Glomerular visceral epithelial cell (primary cell): ENCODE measurements at regions not wholly inside any gene's neighbourhood (a gene's known extent, or its start where the extent isn't known, plus 50 kb on each side); places are given as distances from the start of the nearest gene placed in this dataset.

ENCODE experiments used
- DNase-seq: peaks from one replicate; pipeline ENCODE4 v3.0.0-alpha.2; 2016; ENCODE audit errors: extremely low spot score

DNA sequence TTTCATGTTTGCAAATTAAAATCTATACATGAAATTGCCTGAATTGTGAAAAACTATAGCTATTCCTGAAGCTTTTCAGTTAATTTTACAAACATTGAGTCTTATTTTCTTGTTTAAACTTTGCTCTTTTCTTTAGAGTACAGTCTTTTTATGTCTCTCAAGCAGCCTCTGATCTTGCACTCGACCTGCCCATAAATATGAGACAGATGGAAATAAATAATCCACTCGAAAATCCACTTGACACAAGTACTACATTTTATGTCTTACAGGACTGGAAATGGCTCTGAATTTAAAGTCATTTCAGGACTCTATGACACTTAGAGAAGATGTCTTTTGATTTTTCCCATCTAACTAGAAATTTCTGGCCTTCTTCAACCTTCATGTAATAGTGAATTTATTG, 283.8 kb downstream of the USP25 start:
- no peak for DNase-seq

DNA sequence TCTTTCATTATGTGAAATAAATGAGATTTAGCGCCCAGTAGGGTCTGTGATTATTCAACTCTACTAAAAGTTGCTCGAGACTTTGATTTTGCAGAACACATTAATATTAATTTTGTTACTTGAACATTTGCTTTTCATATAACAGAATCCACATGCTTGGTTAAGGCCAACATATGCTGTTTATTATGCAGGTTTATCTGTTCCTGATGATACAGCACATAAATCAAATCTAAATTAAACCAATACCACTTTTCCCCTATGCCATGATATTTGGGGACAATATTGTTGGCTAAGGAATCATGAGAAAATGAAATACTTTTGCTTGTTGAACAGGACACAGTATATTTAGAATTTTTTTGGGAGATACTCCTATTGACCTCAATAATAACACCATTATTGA, 291.1 kb downstream of the USP25 start:
- DNase-seq: no peak

DNA sequence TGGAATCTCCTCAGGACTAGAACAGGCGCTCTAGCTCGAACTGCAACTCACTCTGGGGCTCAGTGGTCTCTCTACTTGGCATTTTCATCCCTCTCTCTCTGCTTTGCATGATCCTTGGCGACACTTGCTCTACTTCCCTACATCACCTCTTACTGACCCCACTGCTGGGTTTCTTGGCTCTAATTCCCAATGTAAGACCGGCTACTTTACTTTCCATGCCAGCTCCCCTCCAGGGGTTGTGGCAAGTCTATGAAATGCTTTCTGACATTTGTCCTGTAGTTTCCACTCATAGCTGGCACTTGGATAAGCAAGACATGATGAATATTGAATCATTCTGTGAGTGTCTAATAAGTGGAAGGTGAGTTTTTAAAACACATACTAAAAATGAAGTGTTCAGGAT, 292.3 kb downstream of the USP25 start:
- DNase-seq: no peak

DNA sequence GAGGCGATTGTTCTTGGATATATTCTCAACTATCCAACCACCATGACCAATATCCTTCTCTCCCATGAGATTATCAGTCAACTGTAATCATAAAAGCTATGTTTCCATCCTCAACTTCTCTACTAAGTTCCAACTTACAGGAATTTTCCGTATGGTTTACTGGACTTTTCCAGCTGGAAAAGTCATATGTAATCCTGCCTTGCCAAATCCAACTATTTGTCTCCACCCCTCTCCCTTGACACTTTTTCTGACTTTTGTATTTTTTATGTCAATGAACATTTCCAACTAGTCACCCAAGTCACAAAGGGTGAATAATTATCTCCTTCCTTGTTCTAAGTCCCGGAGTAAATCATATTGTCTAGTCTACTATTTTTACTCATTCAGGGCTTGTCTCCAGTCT, 293.1 kb downstream of the USP25 start:
- DNase-seq: no peak

DNA sequence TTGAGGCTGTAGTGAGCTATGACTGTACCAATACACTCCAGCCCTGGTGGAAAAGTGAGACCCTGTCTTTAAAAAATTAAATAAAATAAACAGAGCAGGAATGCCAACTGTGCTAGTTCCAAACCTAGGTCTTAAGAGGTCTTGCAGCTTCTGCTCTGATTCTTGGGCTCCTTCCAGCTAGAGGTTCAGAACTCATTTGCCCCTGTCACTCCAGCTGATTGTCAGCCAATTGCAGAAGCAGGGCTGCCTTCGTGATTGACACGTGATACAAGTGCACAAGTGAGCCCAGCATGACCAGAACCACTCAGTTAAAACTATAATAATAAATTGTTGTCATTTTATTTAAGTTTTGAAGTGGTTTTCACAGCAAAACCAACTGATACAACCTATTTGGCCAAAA, 298.4 kb downstream of the USP25 start:
- DNase-seq: no peak

DNA sequence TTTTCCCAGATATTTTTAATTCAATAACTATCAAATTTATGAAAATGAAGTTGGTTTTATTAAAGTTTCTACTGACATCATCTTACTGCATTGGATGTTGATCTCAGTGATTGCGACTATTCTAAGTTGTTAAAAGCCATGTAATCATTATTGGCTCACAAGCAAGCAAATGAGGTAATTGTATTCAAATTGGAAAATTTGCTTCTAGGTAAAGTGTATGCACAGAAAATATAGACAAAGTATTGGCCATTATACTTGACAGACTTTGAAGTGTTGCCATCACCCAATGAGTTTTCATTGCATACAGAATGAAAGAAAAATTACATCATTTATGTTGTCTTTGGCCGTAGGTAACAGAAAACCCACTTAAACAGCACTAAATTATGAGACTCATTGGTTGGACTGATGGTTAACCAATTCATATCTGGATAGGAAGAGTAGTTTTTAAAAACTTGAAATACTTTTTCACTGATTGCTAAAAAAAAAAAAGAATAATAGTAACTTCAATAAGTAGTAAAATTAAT, 299.2 kb downstream of the USP25 start:
- DNase-seq: no peak

DNA sequence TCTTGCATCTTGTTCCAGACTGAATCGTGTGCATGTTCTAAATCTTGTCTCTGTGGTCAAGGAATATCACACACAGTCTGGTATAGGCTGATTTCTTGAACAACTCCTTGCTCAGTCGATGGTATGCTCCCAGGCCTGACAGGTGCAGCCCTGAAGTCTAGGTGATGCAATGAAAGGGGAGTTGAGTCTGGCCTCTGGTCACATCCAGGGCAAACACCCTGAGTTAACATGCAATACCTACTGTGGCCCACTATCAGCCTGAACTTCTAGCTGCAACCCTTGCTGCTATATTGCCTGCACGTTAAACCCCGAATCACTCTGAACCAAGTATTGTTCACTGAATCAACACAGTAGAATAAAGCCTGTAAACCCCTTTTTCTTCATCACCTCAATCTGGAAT, 303.4 kb downstream of the USP25 start:
- DNase-seq: no peak

DNA sequence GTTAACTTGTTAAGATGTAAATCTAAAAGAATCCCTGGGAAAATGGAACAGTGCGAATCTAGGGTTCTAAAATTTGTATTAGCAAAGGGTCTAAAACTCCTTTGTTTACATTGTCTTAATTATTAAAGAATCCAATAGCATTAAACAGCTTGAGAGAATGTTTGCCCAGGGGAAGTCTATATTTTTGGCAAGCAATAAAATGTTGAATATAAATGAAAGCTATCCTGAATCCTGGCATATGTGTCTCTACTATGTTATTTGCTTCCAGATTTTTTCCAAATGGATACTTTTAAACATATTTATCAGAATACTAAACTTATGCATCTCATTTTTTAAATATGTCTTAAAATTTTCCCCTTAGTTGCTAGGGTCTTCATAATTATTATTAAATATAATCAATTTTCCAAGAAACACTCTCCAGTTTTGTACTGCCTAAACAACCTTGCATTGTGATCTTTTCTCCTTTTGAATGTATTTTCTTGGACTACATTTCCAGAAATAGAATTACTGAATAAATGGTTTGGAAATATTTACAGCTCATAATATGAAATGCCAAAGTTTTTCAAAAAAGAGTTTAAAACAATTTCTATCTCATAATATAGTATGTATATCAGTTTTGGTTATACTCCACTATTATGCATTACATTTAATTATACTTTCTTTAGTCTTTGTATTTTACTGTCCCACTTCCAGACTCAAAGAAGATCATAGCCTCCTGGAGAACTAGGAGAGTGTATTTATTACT, 304.8 kb downstream of the USP25 start:
- DNase-seq: no peak

DNA sequence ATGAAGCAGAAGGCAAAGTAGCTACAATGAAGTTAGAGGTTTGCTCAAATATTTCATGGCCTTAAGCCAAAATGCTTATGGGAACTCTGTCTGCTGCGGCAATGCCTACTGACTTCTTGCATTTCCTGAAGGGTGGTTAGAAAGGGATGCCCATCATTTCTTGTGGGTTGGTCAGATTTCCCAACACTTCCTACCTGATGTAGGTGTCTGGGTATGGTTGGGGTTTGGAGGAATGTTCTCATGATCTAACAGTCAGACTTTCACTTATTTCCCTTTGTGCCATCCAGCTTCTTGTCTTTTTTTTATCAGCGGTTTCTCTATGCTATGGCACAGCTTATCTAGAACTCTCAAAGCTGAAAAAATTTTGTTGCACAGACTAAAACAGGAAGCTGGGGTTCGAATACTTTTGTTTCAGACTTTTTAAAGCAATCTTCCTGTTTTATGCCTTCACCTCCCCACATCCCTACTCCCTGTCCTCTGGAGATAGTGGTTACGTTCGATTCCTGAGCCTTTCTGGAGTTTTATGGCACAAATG, 307.7 kb downstream of the USP25 start:
- DNase-seq: peak; percentile 75

DNA sequence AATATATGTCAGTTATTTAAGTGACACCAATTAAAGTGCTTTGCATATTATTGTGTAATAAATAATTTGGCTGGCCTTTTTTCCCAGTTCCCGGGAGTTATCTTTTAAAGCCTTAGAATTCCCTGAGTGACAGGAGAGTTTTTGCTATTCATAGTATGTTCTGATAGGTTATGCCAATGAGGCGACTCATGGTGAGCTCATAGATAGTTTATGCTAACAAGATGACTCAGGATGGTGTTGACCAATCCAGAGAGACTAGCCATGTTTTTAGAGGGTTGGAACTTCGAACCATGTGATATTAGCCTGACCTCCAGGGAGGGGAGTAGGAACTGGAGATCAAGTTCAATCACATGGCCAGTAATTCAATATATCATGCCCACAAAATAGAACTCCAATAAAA, 310.8 kb downstream of the USP25 start:
- no peak for DNase-seq

DNA sequence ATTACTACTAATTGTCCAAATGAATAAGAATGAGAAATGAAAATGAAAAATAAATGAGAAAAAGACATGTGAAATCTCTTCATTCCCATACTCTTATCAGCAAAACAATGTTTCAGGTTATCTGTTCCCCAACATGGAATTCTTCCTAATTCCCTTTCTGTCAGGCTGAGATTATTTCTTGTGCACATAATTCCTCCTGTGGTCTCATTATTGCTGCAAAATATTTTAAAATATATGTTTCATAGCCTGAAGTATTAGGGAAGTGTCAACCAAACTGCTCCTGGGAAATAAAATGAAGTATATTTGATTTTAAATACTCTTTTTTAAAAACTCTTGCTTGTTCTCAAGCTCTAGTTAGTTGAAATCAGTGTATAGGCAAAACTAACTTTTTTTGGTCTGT, 314.9 kb downstream of the USP25 start:
- no peak for DNase-seq

DNA sequence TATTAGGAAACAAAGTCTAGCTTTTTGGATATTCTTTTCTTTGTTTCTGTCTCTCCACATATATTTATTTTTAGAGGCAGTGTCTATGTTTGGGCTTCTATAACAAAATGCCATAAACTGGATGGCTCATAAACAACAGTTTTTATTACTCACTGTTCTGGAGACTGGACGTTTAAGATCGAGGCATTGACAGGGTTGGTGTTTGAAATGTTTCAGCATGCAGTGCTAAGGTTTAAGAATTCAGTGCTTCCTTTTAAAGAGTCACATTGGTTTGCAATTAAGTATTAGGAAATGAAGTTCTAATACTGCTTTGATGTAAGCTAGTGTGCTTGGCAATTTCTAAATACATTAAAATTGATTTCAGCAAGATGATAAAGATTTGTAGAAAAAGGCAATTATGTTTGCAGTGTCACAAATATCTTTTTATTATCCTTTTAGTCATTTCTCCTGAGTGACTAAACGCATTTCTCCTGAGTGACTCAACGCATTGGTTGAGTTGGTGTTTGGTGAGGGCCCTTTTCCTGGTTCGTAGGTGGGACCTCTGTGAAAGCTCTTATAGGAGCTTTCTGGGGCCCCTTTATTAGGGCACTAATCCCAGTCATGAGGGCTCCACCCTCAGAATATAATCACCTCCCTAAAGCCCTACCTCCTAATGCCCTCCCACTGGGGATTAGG, 317.0 kb downstream of the USP25 start:
- peak; percentile 11 for DNase-seq

DNA sequence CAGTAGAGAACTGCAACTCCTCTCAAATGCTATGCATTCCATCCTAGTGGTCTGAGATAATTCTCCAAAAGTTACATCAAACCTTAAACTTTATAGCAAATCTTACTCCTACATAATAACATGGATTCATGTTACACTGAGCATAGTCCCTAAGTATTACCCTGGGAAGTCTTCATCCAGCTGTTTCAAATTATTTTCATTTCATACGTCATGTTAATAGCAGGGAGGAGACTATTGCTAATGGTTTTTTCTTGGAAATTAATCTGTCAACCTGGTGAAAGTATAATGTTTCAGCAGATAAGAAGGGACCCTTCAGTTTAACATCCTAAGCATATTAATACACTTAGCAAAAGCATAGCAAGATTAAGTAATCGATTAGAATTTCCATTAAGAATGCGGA, 318.1 kb downstream of the USP25 start:
- no peak for DNase-seq

DNA sequence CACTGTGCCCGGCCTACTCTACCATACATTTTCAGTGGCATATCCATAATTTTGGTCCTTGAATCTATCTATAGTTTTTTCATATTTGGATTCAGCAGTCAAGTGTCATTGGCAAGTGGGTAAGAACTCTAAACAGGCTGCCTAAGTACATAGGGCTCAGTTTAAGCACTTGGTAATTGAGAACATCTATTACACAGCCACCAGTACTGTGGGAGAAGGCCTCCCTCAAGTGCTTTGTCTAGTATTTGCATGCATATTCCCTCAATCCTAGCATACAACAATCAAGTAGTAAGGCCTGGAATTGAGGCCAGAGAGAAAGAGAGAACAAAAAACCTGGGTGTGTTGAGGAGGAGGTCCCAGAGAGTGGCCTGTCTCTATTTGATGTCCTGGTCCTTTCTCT, 325.2 kb downstream of the USP25 start:
- no peak for DNase-seq

DNA sequence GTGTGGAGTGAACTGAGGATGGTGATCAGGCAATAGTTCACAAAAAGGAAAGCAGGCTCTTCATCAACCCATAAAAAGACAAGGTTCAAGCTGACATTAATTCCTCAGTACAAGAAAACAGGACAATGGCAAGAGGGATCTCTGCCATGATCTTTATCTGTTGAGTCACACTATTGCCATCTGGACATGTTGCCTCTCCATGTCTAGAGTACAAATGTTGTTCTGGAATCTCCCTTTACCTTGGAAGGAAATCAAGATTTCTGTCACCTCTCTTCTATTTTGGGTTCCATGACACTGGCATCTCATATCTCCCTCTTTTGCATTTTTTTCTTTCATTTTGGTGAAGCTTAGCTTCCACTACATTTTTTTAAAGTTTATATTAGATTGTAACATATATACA, 329.1 kb downstream of the USP25 start:
- DNase-seq: no peak

DNA sequence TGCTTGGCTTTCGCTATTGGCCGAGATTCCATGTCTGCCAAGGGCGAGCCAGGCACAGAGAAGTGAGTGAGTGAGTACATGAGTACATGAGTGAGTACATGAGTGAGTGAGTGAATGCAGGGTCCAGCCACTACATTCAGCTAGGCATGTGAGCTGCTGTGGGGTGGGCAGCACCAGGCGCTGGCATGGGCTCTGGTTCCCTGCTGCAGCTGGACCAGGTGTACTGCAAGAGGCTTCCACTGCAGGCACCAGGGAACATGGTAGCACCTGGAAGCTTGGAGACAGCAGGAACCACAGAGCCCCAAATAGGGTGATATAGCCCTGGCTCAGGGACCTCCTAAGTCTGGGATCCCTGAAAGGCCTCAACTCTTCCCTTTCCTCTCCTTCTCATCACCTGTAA, 330.2 kb downstream of the USP25 start:
- no peak for DNase-seq

DNA sequence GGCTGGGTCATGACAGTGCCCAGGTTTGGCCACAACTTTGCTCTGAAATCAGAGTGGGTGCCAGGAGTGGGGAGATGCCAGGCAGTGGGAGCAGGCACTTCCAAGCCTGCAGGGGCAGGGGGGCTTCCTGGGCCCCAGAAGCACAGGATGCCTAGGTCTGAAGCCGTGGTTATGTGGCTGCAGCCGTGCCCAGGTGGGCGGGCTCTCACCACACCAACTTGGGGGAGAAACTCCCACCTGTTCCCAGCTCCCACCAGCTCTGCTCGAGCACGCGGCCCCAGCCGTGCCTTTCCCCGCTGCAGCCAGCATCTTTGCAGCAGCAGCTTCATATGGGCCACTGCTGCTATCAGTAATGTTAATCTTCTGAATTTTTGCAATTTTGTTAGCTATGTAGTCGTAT, 331.4 kb downstream of the USP25 start:
- DNase-seq: no peak

DNA sequence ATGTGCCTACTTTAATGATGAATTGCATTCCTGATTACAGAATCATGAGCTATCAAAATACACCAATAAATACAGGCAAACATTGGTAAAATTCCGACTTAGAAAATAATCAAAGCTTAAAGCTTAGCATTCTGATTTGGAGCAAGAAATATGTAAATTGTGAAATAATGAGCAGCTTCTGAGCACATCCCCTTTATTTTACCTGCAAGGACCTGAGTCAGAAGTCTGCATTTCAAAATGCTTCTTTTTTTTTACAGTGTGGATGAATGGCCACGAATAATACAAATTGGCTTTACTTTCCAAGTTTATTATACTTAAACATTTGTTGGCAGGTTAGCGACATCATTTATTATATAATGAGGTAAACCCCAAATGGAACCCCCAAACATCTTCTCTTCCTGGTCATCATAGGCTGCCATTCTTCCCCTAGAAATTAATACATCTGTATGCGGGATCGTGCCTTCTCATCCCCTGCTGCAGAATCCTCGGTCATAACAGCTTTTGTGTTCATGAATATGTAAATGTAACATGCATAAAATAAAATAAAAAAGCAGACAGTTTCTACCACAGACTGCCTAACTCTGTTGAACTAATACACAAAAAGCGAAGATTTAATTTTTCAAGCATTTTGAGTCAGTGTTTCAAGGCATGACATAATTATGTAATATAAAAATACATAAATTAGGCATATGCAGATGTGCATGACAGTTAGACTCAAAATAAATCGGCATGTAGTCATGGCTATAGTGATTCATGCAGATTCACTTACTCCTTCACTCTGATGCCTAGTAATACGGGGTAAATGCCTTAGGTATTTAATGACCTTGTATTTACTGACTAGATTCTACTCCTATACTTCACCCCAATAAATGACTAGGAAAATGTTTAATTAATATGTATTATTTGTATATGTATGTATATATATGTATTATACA, 339.7 kb downstream of the USP25 start:
- DNase-seq: no peak

DNA sequence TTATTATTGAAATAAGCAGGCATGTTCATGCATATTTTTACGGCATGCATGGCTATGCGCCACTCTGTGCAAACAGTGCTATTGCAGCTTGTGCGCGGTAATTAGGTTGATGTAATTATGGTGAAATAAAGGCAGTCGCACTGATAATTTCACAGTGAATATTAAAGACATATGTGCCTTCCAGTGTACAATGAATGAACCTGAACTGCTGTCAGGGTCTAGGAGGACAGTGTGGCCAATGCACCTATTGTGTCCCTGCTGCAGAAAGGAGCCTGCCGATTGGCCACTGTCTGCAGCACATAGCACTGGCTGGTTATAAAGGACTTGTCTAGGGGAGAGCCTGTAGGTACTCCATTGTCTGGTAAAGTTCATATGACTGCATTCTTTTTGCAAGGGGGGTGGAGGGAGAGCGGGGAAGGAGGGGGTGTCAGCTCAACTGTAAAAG, 340.4 kb downstream of the USP25 start:
- no peak for DNase-seq

DNA sequence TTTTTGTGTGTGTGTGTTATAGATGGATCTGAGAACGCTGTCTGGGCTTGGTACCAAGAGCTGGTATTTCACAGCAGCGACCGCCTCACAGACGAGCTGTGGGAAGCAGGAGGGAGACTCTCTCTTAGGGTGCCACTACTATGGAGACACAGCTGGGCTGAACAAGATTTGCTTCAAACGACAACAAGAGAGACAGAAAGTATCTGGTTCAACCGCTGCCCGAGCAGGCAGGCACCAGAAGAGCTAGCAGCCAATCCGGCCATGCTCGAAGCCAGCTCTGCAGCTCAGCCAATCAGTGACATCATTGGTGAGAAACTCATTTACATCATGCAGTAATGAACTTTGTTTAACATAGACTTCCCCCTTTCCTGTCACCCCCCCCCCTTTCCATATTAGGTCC, 341.3 kb downstream of the USP25 start:
- DNase-seq: no peak

DNA sequence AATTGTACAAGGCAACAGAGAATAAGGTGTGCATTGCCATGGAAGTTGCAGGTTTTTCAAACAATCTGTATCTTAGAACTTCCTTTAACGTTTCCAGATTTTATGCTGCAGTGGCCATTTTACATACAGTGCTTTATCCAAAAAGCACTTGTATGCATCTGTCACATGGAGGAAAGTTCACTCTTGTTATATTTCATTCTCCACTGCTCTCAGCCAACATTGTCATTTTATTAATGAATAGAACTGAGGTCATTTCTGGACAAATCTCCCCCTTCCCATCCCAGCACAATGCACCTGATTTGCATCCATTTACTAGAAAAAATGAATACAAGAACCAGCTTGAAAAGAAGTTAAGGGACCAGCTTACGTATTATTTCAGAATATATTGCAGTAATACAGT, 342.0 kb downstream of the USP25 start:
- no peak for DNase-seq

DNA sequence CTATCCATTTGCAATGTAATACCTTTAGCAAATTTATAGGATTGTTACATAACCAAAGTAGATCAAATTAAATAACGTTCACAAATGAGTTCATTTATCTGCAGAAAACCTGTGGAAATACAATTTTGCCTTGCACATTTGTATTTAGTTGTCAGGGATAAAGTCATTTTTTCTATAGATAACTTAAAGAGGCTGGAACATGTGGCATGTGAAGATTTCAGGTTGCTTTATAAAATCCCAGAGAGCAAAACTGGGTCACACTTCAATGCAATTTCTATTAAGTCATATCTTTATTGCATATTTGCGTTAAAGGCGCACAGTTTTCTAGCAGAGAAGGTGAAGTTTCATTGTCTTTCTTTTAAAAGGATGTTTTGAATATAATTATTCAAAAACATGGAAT, 342.4 kb downstream of the USP25 start:
- DNase-seq: no peak
